Loucy (cell line): ENCODE measurements at regions not wholly inside any gene's neighbourhood (a gene's known extent, or its start where the extent isn't known, plus 50 kb on each side); places are given as distances from the start of the nearest gene placed in this dataset.

ENCODE experiments used
- CTCF ChIP-seq: fragments of 200-600 bp; sonication (generic); conservative IDR thresholded peaks from 2 replicates; pipeline ENCODE4 v1.5.1; 2014; ENCODE audit warnings: mild to moderate bottlenecking, antibody characterized with exemption, low read length
- EZH2phosphoT487 ChIP-seq: fragments of 200-600 bp; IDR thresholded peaks from 2 replicates; pipeline ENCODE4 v1.6.1; 2018; ENCODE audit warnings: antibody characterized with exemption, mild to moderate bottlenecking, moderate library complexity, borderline replicate concordance

GRCh38 chr17:56665864-56666263, 72.4 kb downstream of the NOG start:
- TF ChIP-seq CTCF: no peak
- no peak for TF ChIP-seq EZH2phosphoT487
